NT2/D1 (cell line): ENCODE measurements at regions not wholly inside any gene's neighbourhood (a gene's known extent, or its start where the extent isn't known, plus 50 kb on each side); places are given as distances from the start of the nearest gene placed in this dataset.

Source experiments
- YY1 ChIP-seq: IDR thresholded peaks from 2 replicates; pipeline ENCODE4 v1.6.1; 2011; ENCODE audit not compliant: insufficient read length, insufficient read depth
- ZNF274 ChIP-seq: IDR thresholded peaks from 2 replicates; pipeline ENCODE4 v1.6.1; 2011; ENCODE audit warnings: mild to moderate bottlenecking, low read depth, low read length

- TF ChIP-seq ZNF274 = no peak
- TF ChIP-seq YY1 = no peak
Observed at GRCh38 chr3:10614168-10614567, 108.8 kb upstream of the ATP2B2 start.
